Small intestine (tissue), 7 donors: ENCODE measurements at regions not wholly inside any gene's neighbourhood (a gene's known extent, or its start where the extent isn't known, plus 50 kb on each side); places are given as distances from the start of the nearest gene placed in this dataset.
A peak's percentile ranks its signal among the peaks of the same experiment; 100 is the strongest.

ENCODE experiments used
- DNase-seq, 2 donors: peaks; one replicate each; pipeline versions ENCODE4 v3.0.0 to v3.0.0-alpha.2; 2013
- FAIRE-seq: peaks from 2 replicates; lab custom pipeline; 2012; peaks lifted over from hg19 to GRCh38; lab: Jason Lieb, UNC
- H3K27ac ChIP-seq, 3 donors: one replicate each; pipeline ENCODE4 v1.5.1; 2013; ENCODE audit warnings: low read length in 2 of 3, mild to moderate bottlenecking in 2 of 3, control low read depth in 1 of 3, inconsistent platforms in 1 of 3, low read depth in 1 of 3, moderate library complexity in 1 of 3
- H3K27me3 ChIP-seq, 3 donors: one replicate each; pipeline ENCODE4 v1.6.1; 2013; ENCODE audit warnings: low read length in 3 of 3, inconsistent platforms in 1 of 3; ENCODE audit not compliant: control insufficient read depth in 3 of 3, insufficient read depth in 3 of 3
- H3K36me3 ChIP-seq, 3 donors: one replicate each; pipeline ENCODE4 v1.6.1; 2013; ENCODE audit warnings: low read length in 3 of 3, inconsistent platforms in 1 of 3, low read depth in 1 of 3, mild to moderate bottlenecking in 1 of 3, moderate library complexity in 1 of 3; ENCODE audit not compliant: control insufficient read depth in 3 of 3, insufficient read depth in 2 of 3
- H3K4me1 ChIP-seq, 3 donors: one replicate each; pipeline ENCODE4 v1.6.1; 2013; ENCODE audit warnings: low read length in 2 of 3, inconsistent platforms in 1 of 3, low read depth in 1 of 3, mild to moderate bottlenecking in 1 of 3, moderate library complexity in 1 of 3; ENCODE audit not compliant: control insufficient read depth in 3 of 3, insufficient read depth in 2 of 3
- H3K4me3 ChIP-seq, 3 donors: one replicate each; pipeline ENCODE4 v1.5.1; 2013; ENCODE audit warnings: low read length in 3 of 3, control low read depth in 1 of 3, inconsistent platforms in 1 of 3, low read depth in 1 of 3, mild to moderate bottlenecking in 1 of 3, moderate library complexity in 1 of 3
- H3K9me3 ChIP-seq, 2 donors: one replicate each; pipeline ENCODE4 v1.6.1; 2013; ENCODE audit warnings: low read depth in 1 of 2, low read length in 1 of 2; ENCODE audit not compliant: control insufficient read depth in 2 of 2, insufficient read depth in 1 of 2
- WGBS, 3 donors: extraction: QIAGEN DNeasy Blood & Tissue Kit; methylation state at CpG; one replicate each; pipeline ENCODE4 v1.1.7; 2013; 5-methylcytosine and 5-hydroxymethylcytosine counted together
- donor health status: healthy with polysubstance abuse.
- donor health status: control.
- donor health status: control.
- donor health status: Bipolar disorder and iron deficiency.
- donor health status: healthy.

GRCh38 chr9:108417312-108417711 is 438.5 kb downstream of the ACTL7B start:
- Histone ChIP-seq H3K27ac (no peak overlapping the region), H3K4me1 (no peaks in the 10 kb centered on the region), H3K4me3 (no peak overlapping the region), H3K9me3 (no peaks in the 10 kb centered on the region), H3K36me3 (no peaks in the 10 kb centered on the region), H3K27me3 (no peaks in the 10 kb centered on the region)
- FAIRE-seq: no peak
- DNase-seq: no peak
- WGBS, 3 donors: 93 to 100% (median 96%) methylated on average over 1 of the region's 1 CpG

DNA sequence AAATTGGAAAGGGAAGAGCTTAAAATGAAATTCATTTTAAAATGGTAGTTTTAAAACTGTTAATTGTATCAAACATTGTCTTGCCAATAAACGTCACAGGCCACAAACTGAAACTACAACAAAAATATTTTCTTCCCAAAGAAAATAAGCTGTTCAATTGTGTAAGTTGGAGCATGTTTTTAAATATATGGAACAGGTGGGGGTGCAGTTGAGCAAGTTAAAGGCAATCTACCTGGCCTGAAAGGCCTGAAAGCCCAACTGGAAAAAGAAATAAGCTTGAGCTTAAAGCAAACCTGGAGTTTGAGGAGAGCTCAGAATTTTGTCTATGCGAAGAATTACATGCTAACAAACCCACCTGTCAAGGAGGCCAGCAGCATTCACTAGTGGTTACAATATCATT is 439.5 kb downstream of the ACTL7B start:
- FAIRE-seq (no peak), DNase-seq (peak in 1 of 2 donors; percentile 12)
- H3K4me1 ChIP-seq: no peaks in the 10 kb centered on the region
- no peaks in the 10 kb centered on the region for H3K27me3 ChIP-seq
- H3K27ac ChIP-seq: no peak overlapping the region
- WGBS, 3 donors: 75 to 80% (median 75%) methylated on average over 2 of the region's 2 CpGs
- no peak overlapping the region for H3K4me3 ChIP-seq
- H3K36me3 ChIP-seq: no peaks in the 10 kb centered on the region
- H3K9me3 ChIP-seq: no peaks in the 10 kb centered on the region

DNA sequence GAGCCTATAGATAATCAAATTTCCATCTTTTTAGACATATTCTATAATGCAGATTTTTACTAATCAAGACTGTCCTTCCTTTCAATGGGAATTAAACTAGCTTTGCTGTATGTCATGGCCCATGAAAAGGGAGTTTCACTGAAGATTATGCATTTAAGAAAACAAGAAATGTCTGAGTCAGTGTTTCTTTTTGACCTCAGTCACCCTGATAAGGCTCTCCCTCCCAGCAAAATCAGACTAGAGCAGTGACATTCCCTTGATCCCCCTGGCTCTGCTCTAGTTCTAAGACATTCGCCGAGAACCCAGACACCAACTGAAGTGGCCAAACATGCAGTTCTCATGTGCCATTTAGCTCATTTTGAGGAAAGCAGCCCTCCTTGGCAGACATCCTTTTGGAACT is 442.0 kb downstream of the ACTL7B start:
- Histone ChIP-seq H3K27me3 (no peaks in the 10 kb centered on the region), H3K27ac (no peak overlapping the region)

DNA sequence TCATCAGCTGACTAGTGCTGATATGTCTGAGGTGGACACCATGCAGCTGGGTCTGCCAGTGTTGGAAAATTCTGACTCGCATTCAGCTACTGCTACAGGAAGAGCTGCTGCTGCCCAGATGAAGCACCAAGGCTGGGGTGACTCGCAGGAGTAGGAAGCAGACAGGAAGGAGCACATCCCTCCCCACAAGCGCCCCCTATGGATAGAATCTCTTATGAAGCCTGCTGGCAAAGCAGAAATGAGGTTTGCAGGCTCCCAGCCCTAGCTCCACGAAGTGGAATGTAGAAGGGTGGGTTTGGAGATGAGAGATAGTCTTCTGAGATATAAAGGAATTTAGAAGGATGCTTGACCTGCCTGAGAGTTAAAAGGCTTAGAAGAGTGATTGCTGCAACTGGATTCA is 443.0 kb downstream of the ACTL7B start:
- Histone ChIP-seq H3K27ac (no peak overlapping the region), H3K9me3 (no peaks in the 10 kb centered on the region)
- no peak for FAIRE-seq

More for the DNA sequence above, 442.0 kb downstream of the ACTL7B start:
- H3K4me1 ChIP-seq: no peaks in the 10 kb centered on the region
- no peaks in the 10 kb centered on the region for H3K36me3 ChIP-seq
- FAIRE-seq: no peak
- H3K9me3 ChIP-seq: no peaks in the 10 kb centered on the region
- 85 to 100% (median 94%) methylated on average over 2 of the region's 2 CpGs for WGBS, 3 donors
- DNase-seq: no peak
- H3K4me3 ChIP-seq: peak overlapping the region in 1 of 3 donors; percentile 15

DNA sequence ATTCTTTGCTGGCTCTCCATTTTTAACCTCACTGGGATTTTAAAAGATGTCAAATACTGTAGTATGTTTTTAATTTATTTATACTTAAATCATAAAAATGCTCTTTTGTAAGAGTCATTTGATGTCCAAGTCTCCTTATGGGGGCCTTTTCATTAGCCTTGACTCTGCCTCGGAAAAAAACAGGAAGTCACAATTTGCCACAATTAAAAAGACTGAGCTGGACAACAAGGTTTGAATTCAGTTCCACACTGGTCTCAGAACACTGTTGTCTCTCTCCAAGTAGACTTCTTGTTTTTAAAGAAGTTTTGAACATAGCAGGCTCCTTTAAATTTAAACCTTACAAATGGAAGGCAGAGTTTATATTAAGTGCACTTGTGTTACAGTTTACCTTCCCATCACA is 444.2 kb downstream of the ACTL7B start:
- H3K36me3 ChIP-seq: no peaks in the 10 kb centered on the region
- FAIRE-seq (no peak), DNase-seq (no peak)
- no peak overlapping the region for H3K27ac ChIP-seq
- no peaks in the 10 kb centered on the region for H3K4me1 ChIP-seq
- no peak overlapping the region for H3K4me3 ChIP-seq
- 65 to 78% (median 71%) methylated on average over 1 of the region's 1 CpG for WGBS, 3 donors
- H3K27me3 ChIP-seq: no peaks in the 10 kb centered on the region
- no peaks in the 10 kb centered on the region for H3K9me3 ChIP-seq

More for the DNA sequence above, 443.0 kb downstream of the ACTL7B start:
- 71 to 82% (median 80%) methylated on average over 4 of the region's 4 CpGs for WGBS, 3 donors
- DNase-seq: peak in 1 of 2 donors; percentile 5
- Histone ChIP-seq H3K27me3 (no peaks in the 10 kb centered on the region), H3K36me3 (no peaks in the 10 kb centered on the region), H3K4me3 (no peak overlapping the region), H3K4me1 (no peaks in the 10 kb centered on the region)

- Histone ChIP-seq H3K4me3 (no peak overlapping the region), H3K36me3 (no peaks in the 10 kb centered on the region), H3K4me1 (no peaks in the 10 kb centered on the region), H3K27me3 (no peaks in the 10 kb centered on the region), H3K9me3 (no peaks in the 10 kb centered on the region), H3K27ac (no peak overlapping the region)
- DNase-seq (no peak), FAIRE-seq (no peak)
- 28 to 74% (median 58%) methylated on average over 1 of the region's 1 CpG for WGBS, 3 donors
Observed at GRCh38 chr9:108410161-108410560, 445.6 kb downstream of the ACTL7B start.

GRCh38 chr9:108400297-108400696 is 455.5 kb downstream of the ACTL7B start:
- no peak for FAIRE-seq
- no peak for DNase-seq
- H3K4me1 ChIP-seq: peaks cover 0 to 16% (median 0%) of the 10 kb centered on the region in 3 donors
- no peaks in the 10 kb centered on the region for H3K36me3 ChIP-seq
- no peak overlapping the region for H3K4me3 ChIP-seq
- no peak overlapping the region for H3K27ac ChIP-seq
- peaks cover 0 to 5% of the 10 kb centered on the region in 2 donors for H3K9me3 ChIP-seq
- H3K27me3 ChIP-seq: no peaks in the 10 kb centered on the region

DNA sequence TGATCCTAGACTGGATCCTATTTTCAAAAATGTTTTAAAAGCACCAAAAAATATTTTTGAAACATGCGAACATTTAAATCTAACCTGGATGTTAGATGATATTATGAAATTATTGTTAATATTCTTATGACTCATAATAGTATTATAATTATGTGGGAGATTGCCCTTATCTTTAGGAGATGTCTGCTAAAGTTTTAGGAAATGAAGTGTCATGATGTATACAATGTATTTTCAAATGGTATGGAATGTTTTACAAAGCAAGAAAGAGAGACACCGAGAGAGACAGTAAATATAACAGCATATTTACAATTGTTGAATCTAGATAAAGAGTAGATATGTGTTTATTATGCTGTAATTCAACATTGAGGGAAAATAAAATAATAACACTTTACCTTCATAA is 455.9 kb downstream of the ACTL7B start:
- peak; percentile 39 for FAIRE-seq
- DNase-seq: no peak
- H3K27me3 ChIP-seq: no peaks in the 10 kb centered on the region
- 52 to 78% (median 69%) methylated on average over 2 of the region's 2 CpGs for WGBS, 3 donors
- peaks cover 0 to 21% (median 0%) of the 10 kb centered on the region in 3 donors for H3K4me1 ChIP-seq
- peaks cover 0 to 5% of the 10 kb centered on the region in 2 donors for H3K9me3 ChIP-seq
- H3K27ac ChIP-seq: no peak overlapping the region
- H3K4me3 ChIP-seq: no peak overlapping the region
- H3K36me3 ChIP-seq: no peaks in the 10 kb centered on the region

- DNase-seq: no peak
- H3K4me1 ChIP-seq: peaks cover 0 to 22% (median 0%) of the 10 kb centered on the region in 3 donors
- no peak overlapping the region for H3K4me3 ChIP-seq
- peaks cover 0 to 5% of the 10 kb centered on the region in 2 donors for H3K9me3 ChIP-seq
- H3K27me3 ChIP-seq: no peaks in the 10 kb centered on the region
- H3K36me3 ChIP-seq: no peaks in the 10 kb centered on the region
- FAIRE-seq: no peak
- H3K27ac ChIP-seq: no peak overlapping the region
Observed at GRCh38 chr9:108397286-108397685, 458.5 kb downstream of the ACTL7B start.
